Sigmoid colon (tissue), 6 donors: ENCODE measurements at regions not wholly inside any gene's neighbourhood (a gene's known extent, or its start where the extent isn't known, plus 50 kb on each side); places are given as distances from the start of the nearest gene placed in this dataset.

Experiments
- DNase-seq: peaks from one replicate; pipeline ENCODE4 v3.0.0-alpha.2; 2019
- H3K27ac ChIP-seq, 4 donors: fragments of 200-600 bp; sonication (generic); one replicate each; pipeline ENCODE4 v1.5.1; 2016 to 2019; ENCODE audit warnings: mild to moderate bottlenecking in 1 of 4
- H3K27me3 ChIP-seq, 3 donors: fragments of 200-600 bp; sonication (generic); one replicate each; pipeline ENCODE4 v1.5.1; 2019; ENCODE audit warnings: mild to moderate bottlenecking in 1 of 3
- H3K36me3 ChIP-seq, 4 donors: fragments of 200-600 bp; sonication (generic); one replicate each; pipeline ENCODE4 v1.5.1; 2016 to 2019
- H3K4me1 ChIP-seq, 4 donors: fragments of 200-600 bp; sonication (generic); one replicate each; pipeline ENCODE4 v1.5.1; 2017 to 2019
- H3K4me3 ChIP-seq, 4 donors: fragments of 200-600 bp; sonication (generic); one replicate each; pipeline ENCODE4 v1.5.1; 2017 to 2019; ENCODE audit warnings: mild to moderate bottlenecking in 2 of 4, moderate library complexity in 1 of 4
- H3K9me3 ChIP-seq, 4 donors: fragments of 200-600 bp in 3 of 4; sonication (generic) in 3 of 4; one replicate each; pipeline versions ENCODE4 v1.5.1 to v1.6.1; 2013 to 2019
- CTCF ChIP-seq, 4 experiments: fragments of 450-650 bp in 3 of 4; fragments of 200-600 bp in 1 of 4; IDR thresholded peaks; one replicate each; pipeline ENCODE4 v1.5.1; 2016 to 2019; ENCODE audit warnings: antibody characterized with exemption in 4 of 4, mild to moderate bottlenecking in 3 of 4, moderate library complexity in 2 of 4
- EP300 ChIP-seq, 4 donors: sonication (generic); formaldehyde crosslinking; IDR thresholded peaks; one replicate each; pipeline ENCODE4 v1.6.1; 2017; ENCODE audit warnings: antibody characterized with exemption in 4 of 4
- POLR2A ChIP-seq, 2 donors: fragments of 450-650 bp; IDR thresholded peaks; one replicate each; pipeline ENCODE4 v1.6.1; 2016; ENCODE audit warnings: antibody characterized with exemption in 2 of 2, mild to moderate bottlenecking in 2 of 2, moderate library complexity in 2 of 2
- POLR2AphosphoS5 ChIP-seq, 4 donors: sonication (generic); formaldehyde crosslinking; IDR thresholded peaks; one replicate each; pipeline ENCODE4 v1.6.1; 2017; ENCODE audit warnings: antibody characterized with exemption in 4 of 4
- WGBS, 2 donors: extraction: QIAGEN DNeasy Blood & Tissue Kit; methylation state at CpG; one replicate each; pipeline ENCODE4 v1.1.7; 2013; 5-methylcytosine and 5-hydroxymethylcytosine counted together
- intact Hi-C: fragments of 100-400 bp; cut with DNase I; formaldehyde crosslinking; loops from one replicate; pipeline ENCODE4 v1.15.1; 2023
- donor health status: healthy with polysubstance abuse.
- donor health status: healthy.

DNA sequence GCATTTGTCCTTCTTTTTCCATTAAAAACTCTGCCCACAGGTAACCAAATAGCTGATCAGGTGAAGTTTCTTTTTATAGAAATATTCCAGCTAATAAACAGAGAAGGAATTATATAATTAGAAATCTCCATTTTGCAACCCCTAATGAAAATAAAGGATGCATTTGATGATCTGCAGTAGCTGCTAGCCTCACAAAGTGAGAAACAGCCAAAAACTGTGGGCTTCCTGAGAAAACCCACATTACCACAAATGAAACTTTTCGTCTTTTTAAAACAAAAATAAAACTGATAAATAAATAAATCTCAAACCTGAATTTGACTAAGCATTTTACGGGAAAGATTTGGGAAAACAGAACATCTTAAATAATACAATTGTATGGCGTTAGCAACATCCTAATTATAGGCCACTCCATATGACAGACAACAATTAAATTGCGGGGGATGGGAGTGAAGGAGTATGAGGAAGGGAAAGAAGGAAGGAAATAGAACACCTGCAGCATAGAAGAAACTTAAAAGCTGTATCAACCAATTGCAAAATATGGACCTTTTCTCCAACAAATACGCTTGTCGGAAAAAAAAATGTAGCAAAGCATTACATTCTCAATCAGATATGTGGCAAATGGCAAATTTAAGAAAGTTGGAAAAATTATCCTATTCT is 283.0 kb upstream of the ITGA1 start:
- WGBS, 2 donors: 53 to 76% methylated on average over 6 of the region's 6 CpGs
- intact Hi-C loops: no loop called here
- H3K9me3 ChIP-seq: no peaks in the 10 kb centered on the region
- TF ChIP-seq POLR2AphosphoS5 (IDR thresholded peaks at IDR 0.05) (no peak), CTCF (IDR thresholded peaks at IDR 0.05) (no peak), EP300 (IDR thresholded peaks at IDR 0.05) (no peak), POLR2A (IDR thresholded peaks at IDR 0.05) (no peak)
- H3K4me3 ChIP-seq: no peak overlapping the region
- no peaks in the 10 kb centered on the region for H3K36me3 ChIP-seq
- H3K4me1 ChIP-seq: no peaks in the 10 kb centered on the region
- no peak for DNase-seq
- H3K27ac ChIP-seq: no peak overlapping the region
- no peaks in the 10 kb centered on the region for H3K27me3 ChIP-seq

DNA sequence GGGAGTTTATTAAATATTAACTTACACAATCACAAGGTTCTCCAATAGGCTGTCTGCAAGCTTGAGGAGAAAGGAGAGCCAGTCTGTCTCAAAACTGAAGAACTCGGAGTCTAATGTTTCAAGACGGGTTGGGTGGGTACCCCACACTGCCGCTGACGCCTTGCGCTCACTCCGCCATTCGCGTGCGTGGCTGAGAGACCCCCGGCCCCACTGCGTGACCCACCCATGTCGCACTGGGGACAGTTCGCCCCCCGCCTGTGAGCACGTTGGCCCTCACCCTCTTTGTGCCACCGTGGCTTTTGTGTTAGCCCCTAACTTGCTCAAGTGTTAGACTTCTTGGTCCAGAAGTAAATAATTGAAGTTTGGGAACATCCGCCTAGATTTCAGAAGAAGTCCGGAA is 270.0 kb upstream of the ITGA1 start:
- Histone ChIP-seq H3K27ac (no peak overlapping the region), H3K9me3 (no peaks in the 10 kb centered on the region), H3K4me1 (no peaks in the 10 kb centered on the region), H3K27me3 (no peaks in the 10 kb centered on the region), H3K4me3 (no peak overlapping the region), H3K36me3 (no peaks in the 10 kb centered on the region)
- 94 to 96% methylated on average over 18 of the region's 18 CpGs for WGBS, 2 donors
- TF ChIP-seq CTCF (IDR thresholded peaks at IDR 0.05) (no peak), POLR2A (IDR thresholded peaks at IDR 0.05) (no peak), EP300 (IDR thresholded peaks at IDR 0.05) (no peak), POLR2AphosphoS5 (IDR thresholded peaks at IDR 0.05) (no peak)
- no peak for DNase-seq
- intact Hi-C loops: no loop called here

GRCh38 chr5:52520171-52520570 is 267.5 kb upstream of the ITGA1 start:
- Histone ChIP-seq H3K36me3 (no peaks in the 10 kb centered on the region), H3K4me3 (no peak overlapping the region), H3K9me3 (no peaks in the 10 kb centered on the region), H3K27me3 (no peaks in the 10 kb centered on the region), H3K27ac (no peak overlapping the region), H3K4me1 (no peaks in the 10 kb centered on the region)
- intact Hi-C loops: no loop called here
- no peak for DNase-seq
- TF ChIP-seq POLR2A (IDR thresholded peaks at IDR 0.05): no peak
- WGBS, 2 donors: 80 to 90% methylated on average over 3 of the region's 3 CpGs

DNA sequence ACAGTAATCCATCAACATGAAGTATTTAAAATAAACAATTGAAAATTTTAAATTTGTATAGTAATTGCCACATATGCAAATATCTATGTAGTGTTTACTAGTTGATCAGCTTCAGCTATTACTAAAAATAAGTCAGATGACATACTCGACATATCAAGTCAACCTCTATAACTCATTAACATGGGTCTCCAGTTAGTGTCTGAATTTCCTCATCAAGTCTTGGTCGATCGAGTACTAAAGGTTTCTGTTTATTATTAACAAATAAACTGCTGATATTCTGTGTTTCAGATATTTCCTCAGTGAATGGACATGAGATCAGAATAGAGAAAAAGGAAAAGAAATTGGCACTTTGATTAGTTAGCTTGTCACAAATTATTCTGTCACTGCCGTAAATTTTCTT is 266.5 kb upstream of the ITGA1 start:
- Histone ChIP-seq H3K36me3 (no peaks in the 10 kb centered on the region), H3K27me3 (no peaks in the 10 kb centered on the region), H3K27ac (no peak overlapping the region), H3K4me3 (no peak overlapping the region), H3K9me3 (no peaks in the 10 kb centered on the region), H3K4me1 (no peaks in the 10 kb centered on the region)
- WGBS, 2 donors: 80 to 88% methylated on average over 4 of the region's 4 CpGs
- intact Hi-C loops: no loop called here
- no peak for TF ChIP-seq EP300 (IDR thresholded peaks at IDR 0.05)
- TF ChIP-seq POLR2AphosphoS5 (IDR thresholded peaks at IDR 0.05): no peak
- no peak for TF ChIP-seq POLR2A (IDR thresholded peaks at IDR 0.05)
- TF ChIP-seq CTCF (IDR thresholded peaks at IDR 0.05): no peak
- DNase-seq: no peak

DNA sequence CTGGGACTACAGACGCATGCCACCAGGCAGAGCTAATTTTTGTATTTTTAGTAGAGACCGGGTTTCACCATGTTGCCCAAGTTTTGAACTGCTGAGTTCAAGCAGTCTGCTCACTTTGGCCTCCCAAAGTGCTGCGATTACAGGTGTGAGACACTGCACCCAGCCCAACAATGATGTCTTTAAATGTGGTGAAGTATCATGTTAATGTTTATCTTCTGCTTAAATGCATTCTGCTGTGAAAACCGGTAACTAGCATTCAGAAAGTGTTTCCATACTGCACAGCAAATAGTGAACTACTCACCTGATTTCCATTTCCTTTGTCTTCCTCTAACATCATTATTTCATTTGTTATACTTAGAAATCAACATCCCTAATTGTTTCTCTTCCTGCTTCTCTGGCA is 264.0 kb upstream of the ITGA1 start:
- no peak for TF ChIP-seq POLR2AphosphoS5 (IDR thresholded peaks at IDR 0.05)
- no peak for TF ChIP-seq EP300 (IDR thresholded peaks at IDR 0.05)
- no peak for TF ChIP-seq CTCF (IDR thresholded peaks at IDR 0.05)
- TF ChIP-seq POLR2A (IDR thresholded peaks at IDR 0.05): no peak
- intact Hi-C loops: no loop called here
- WGBS, 2 donors: 66 to 78% methylated on average over 4 of the region's 4 CpGs
- no peaks in the 10 kb centered on the region for H3K36me3 ChIP-seq
- H3K4me1 ChIP-seq: no peaks in the 10 kb centered on the region
- H3K27me3 ChIP-seq: no peaks in the 10 kb centered on the region
- DNase-seq: no peak
- H3K4me3 ChIP-seq: no peak overlapping the region
- H3K27ac ChIP-seq: no peak overlapping the region
- no peaks in the 10 kb centered on the region for H3K9me3 ChIP-seq
